H1 (cell line): ENCODE measurements at regions not wholly inside any gene's neighbourhood (a gene's known extent, or its start where the extent isn't known, plus 50 kb on each side); places are given as distances from the start of the nearest gene placed in this dataset.

Experiments used
- CREB1 ChIP-seq: IDR thresholded peaks from 2 replicates; pipeline ENCODE4 v1.6.1; 2012; ENCODE audit warnings: inconsistent platforms
- CTCF ChIP-seq, 3 experiments: IDR thresholded peaks; 1 replicate in 2 of 3; 2 replicates in 1 of 3; pipeline versions ENCODE4 v1.5.1 to v1.6.1; 2011; ENCODE audit warnings: low read length in 3 of 3, mild to moderate bottlenecking in 3 of 3, inconsistent platforms in 2 of 3, low read depth in 1 of 3, moderate library complexity in 1 of 3; ENCODE audit not compliant: insufficient read depth in 1 of 3; ENCODE audit errors: control extremely low read depth in 1 of 3
- EP300 ChIP-seq, 2 experiments: IDR thresholded peaks; 1 replicate in 1 of 2; 2 replicates in 1 of 2; pipeline ENCODE4 v1.6.1; 2011 to 2012; ENCODE audit warnings: low read depth in 2 of 2, low read length in 2 of 2, mild to moderate bottlenecking in 2 of 2, borderline replicate concordance in 1 of 2, inconsistent platforms in 1 of 2, moderate library complexity in 1 of 2
- EZH2 ChIP-seq: fragments of 200-600 bp; sonication (generic); IDR thresholded peaks from 2 replicates; pipeline ENCODE4 v1.7.1; 2012; ENCODE audit warnings: low read depth, mild to moderate bottlenecking, moderate library complexity, low read length, inconsistent platforms; ENCODE audit not compliant: severe bottlenecking
- GABPA ChIP-seq: IDR thresholded peaks from 2 replicates; pipeline ENCODE4 v1.6.1; 2011; ENCODE audit warnings: mild to moderate bottlenecking, low read length, moderate library complexity, borderline replicate concordance; ENCODE audit not compliant: insufficient read depth
- JUN ChIP-seq: IDR thresholded peaks from 2 replicates; pipeline ENCODE4 v1.6.1; 2011; ENCODE audit warnings: low read depth, mild to moderate bottlenecking, improper control_type of control experiment, low read length
- KDM5A ChIP-seq: fragments of 200-600 bp; IDR thresholded peaks from 2 replicates; pipeline ENCODE4 v1.7.1; 2012; ENCODE audit warnings: mild to moderate bottlenecking, low read length, inconsistent platforms, mixed read lengths
- POLR2A ChIP-seq, 2 experiments: IDR thresholded peaks; 1 replicate in 1 of 2; 2 replicates in 1 of 2; pipeline ENCODE4 v1.6.1; 2011; ENCODE audit warnings: low read depth in 2 of 2, low read length in 2 of 2, mild to moderate bottlenecking in 2 of 2; ENCODE audit errors: control extremely low read depth in 1 of 2
- POLR2AphosphoS5 ChIP-seq: IDR thresholded peaks from 2 replicates; pipeline ENCODE4 v1.6.1; 2011; ENCODE audit warnings: low read depth, low read length
- RFX5 ChIP-seq: IDR thresholded peaks from 2 replicates; pipeline ENCODE4 v1.6.1; 2011; ENCODE audit warnings: low read depth, low read length, improper control_type of control experiment, borderline replicate concordance
- SP2 ChIP-seq: IDR thresholded peaks from 2 replicates; pipeline ENCODE4 v1.6.1; 2012; ENCODE audit warnings: mild to moderate bottlenecking, low read length, inconsistent platforms
- SRF ChIP-seq: IDR thresholded peaks from 2 replicates; pipeline ENCODE4 v1.6.1; 2011; ENCODE audit warnings: mild to moderate bottlenecking, low read depth, low read length, moderate library complexity
- TF ChIP-seq, protein P1 (sequence below): IDR thresholded peaks from 2 replicates; pipeline ENCODE4 v1.6.1; 2012; ENCODE audit warnings: inconsistent platforms

GRCh38 chr18:11310476-11311086, 161.2 kb upstream of the PIEZO2 start:
- TF ChIP-seq EZH2: no peak
- peak; percentile 81 to 90 (median 90) for TF ChIP-seq CTCF (IDR thresholded peaks at IDR 0.05; ENCODE audit: control extremely low read depth in 1 of 3, insufficient read depth in 1 of 3, low read depth in 1 of 3, low read length in 3 of 3)
- TF ChIP-seq EP300 (IDR thresholded peaks at IDR 0.05; ENCODE audit: borderline replicate concordance in 1 of 2, low read depth in 2 of 2, low read length in 2 of 2): no peak
- TF ChIP-seq RFX5: no peak
- no peak for TF ChIP-seq JUN
- TF ChIP-seq CREB1: no peak
- no peak for TF ChIP-seq SP2
- TF ChIP-seq POLR2A (IDR thresholded peaks at IDR 0.05; ENCODE audit: control extremely low read depth in 1 of 2, low read depth in 2 of 2, low read length in 2 of 2): no peak
- no peak for TF ChIP-seq POLR2AphosphoS5
- no peak for TF ChIP-seq GABPA
- TF ChIP-seq SRF: no peak
- TF ChIP-seq KDM5A: no peak
- TF ChIP-seq, protein P1, sequence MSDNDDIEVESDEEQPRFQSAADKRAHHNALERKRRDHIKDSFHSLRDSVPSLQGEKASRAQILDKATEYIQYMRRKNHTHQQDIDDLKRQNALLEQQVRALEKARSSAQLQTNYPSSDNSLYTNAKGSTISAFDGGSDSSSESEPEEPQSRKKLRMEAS: no peak
